Astrocyte (in vitro differentiated cells and primary cell): ENCODE measurements at regions not wholly inside any gene's neighbourhood (a gene's known extent, or its start where the extent isn't known, plus 50 kb on each side); places are given as distances from the start of the nearest gene placed in this dataset.
A peak's percentile ranks its signal among the peaks of the same experiment; 100 is the strongest.

ENCODE experiments used
- DNase-seq: peaks from one replicate; pipeline ENCODE4 v3.0.0-alpha.2; 2010; ENCODE audit warnings: low read depth
- FAIRE-seq: peaks from 2 replicates; lab custom pipeline; 2011; peaks lifted over from hg19 to GRCh38; lab: Jason Lieb, UNC
- H2AFZ ChIP-seq: 2 replicates; pipeline ENCODE4 v1.6.0; 2012; ENCODE audit warnings: low read depth, low read length, inconsistent platforms
- H3K27ac ChIP-seq: 2 replicates; pipeline ENCODE4 v1.5.1; 2011; ENCODE audit warnings: low read depth, low read length, inconsistent platforms
- H3K27me3 ChIP-seq: 2 replicates; pipeline ENCODE4 v1.6.0; 2011; ENCODE audit warnings: low read length, inconsistent platforms; ENCODE audit not compliant: insufficient read depth
- H3K36me3 ChIP-seq: 2 replicates; pipeline ENCODE4 v1.5.1; 2011; ENCODE audit warnings: low read length, inconsistent platforms; ENCODE audit not compliant: insufficient read depth
- H3K4me1 ChIP-seq: 2 replicates; pipeline ENCODE4 v1.5.1; 2011; ENCODE audit warnings: low read length, inconsistent platforms; ENCODE audit not compliant: insufficient read depth
- H3K4me2 ChIP-seq: 2 replicates; pipeline ENCODE4 v1.6.0; 2012; ENCODE audit warnings: low read length, inconsistent platforms
- H3K4me3 ChIP-seq: 2 replicates; pipeline ENCODE4 v1.5.1; 2011; ENCODE audit warnings: low read depth, mild to moderate bottlenecking, low read length, inconsistent platforms; ENCODE audit not compliant: insufficient read depth
- H3K79me2 ChIP-seq: 2 replicates; pipeline ENCODE4 v1.6.0; 2012; ENCODE audit warnings: mild to moderate bottlenecking, low read length, inconsistent platforms; ENCODE audit not compliant: insufficient read depth
- H3K9ac ChIP-seq: 2 replicates; pipeline ENCODE4 v1.6.0; 2012; ENCODE audit warnings: mild to moderate bottlenecking, low read length, inconsistent platforms
- H3K9me3 ChIP-seq: 2 replicates; pipeline ENCODE4 v1.5.1; 2012; ENCODE audit warnings: low read depth, mild to moderate bottlenecking, low read length, inconsistent platforms; ENCODE audit not compliant: insufficient read depth
- H4K20me1 ChIP-seq: 2 replicates; pipeline ENCODE4 v1.6.0; 2012; ENCODE audit warnings: low read length, inconsistent platforms; ENCODE audit not compliant: insufficient read depth
- H3K27ac Mint-ChIP-seq: one replicate; pipeline ENCODE4 v1.8.0; 2021; ENCODE audit warnings: mild to moderate bottlenecking, mixed read lengths; ENCODE audit not compliant: unreplicated experiment
- H3K27me3 Mint-ChIP-seq: one replicate; pipeline ENCODE4 v1.8.0; 2021; ENCODE audit warnings: low read depth, mixed read lengths; ENCODE audit not compliant: unreplicated experiment
- H3K36me3 Mint-ChIP-seq: one replicate; pipeline ENCODE4 v1.8.0; 2021; ENCODE audit warnings: low read depth, mixed read lengths; ENCODE audit not compliant: unreplicated experiment
- H3K4me1 Mint-ChIP-seq: one replicate; pipeline ENCODE4 v1.8.0; 2021; ENCODE audit warnings: low read depth, mixed read lengths; ENCODE audit not compliant: unreplicated experiment
- H3K4me3 Mint-ChIP-seq: one replicate; pipeline ENCODE4 v1.8.0; 2021; ENCODE audit warnings: mild to moderate bottlenecking, moderate library complexity, mixed read lengths; ENCODE audit not compliant: unreplicated experiment
- H3K9me3 Mint-ChIP-seq: one replicate; pipeline ENCODE4 v1.8.0; 2021; ENCODE audit warnings: mild to moderate bottlenecking, mixed read lengths; ENCODE audit not compliant: unreplicated experiment
- CTCF ChIP-seq: IDR thresholded peaks from 2 replicates; pipeline ENCODE4 v1.5.1; 2011; ENCODE audit warnings: low read depth, mild to moderate bottlenecking, inconsistent platforms, low read length, moderate library complexity; ENCODE audit not compliant: insufficient read depth
- EZH2 ChIP-seq: IDR thresholded peaks from 2 replicates; pipeline ENCODE4 v1.6.1; 2012; ENCODE audit warnings: mild to moderate bottlenecking, low read length, inconsistent platforms; ENCODE audit not compliant: insufficient read depth

GRCh38 chr14:49478784-49479183, 107.4 kb downstream of the RPS29 start:
- Histone ChIP-seq H3K4me3 (no peak overlapping the region), H3K79me2 (no peaks in the 10 kb centered on the region), H3K27me3 (no peaks in the 10 kb centered on the region), H2AFZ (no peak overlapping the region), H3K4me1 (no peaks in the 10 kb centered on the region), H3K9me3 (no peaks in the 10 kb centered on the region), H3K4me2 (no peak overlapping the region), H4K20me1 (no peaks in the 10 kb centered on the region), H3K36me3 (no peaks in the 10 kb centered on the region), H3K9ac (no peak overlapping the region), H3K27ac (no peak overlapping the region)
- H3K4me1 Mint-ChIP-seq = no peaks in the 10 kb centered on the region
- H3K27me3 Mint-ChIP-seq = no peaks in the 10 kb centered on the region
- H3K4me3 Mint-ChIP-seq = no peak overlapping the region
- TF ChIP-seq EZH2 = no peak
- TF ChIP-seq CTCF = no peak
- H3K27ac Mint-ChIP-seq = no peak overlapping the region
- FAIRE-seq (no peak), DNase-seq (no peak)
- H3K9me3 Mint-ChIP-seq = peaks cover 2% of the 10 kb centered on the region
- no peaks in the 10 kb centered on the region for H3K36me3 Mint-ChIP-seq

- Mint-ChIP-seq H3K36me3 (no peaks in the 10 kb centered on the region), H3K4me1 (no peaks in the 10 kb centered on the region), H3K9me3 (peaks cover 2% of the 10 kb centered on the region), H3K27me3 (no peaks in the 10 kb centered on the region), H3K4me3 (no peak overlapping the region), H3K27ac (no peak overlapping the region)
- H4K20me1 ChIP-seq = no peaks in the 10 kb centered on the region
- H3K27ac ChIP-seq = no peak overlapping the region
- H3K9ac ChIP-seq = no peak overlapping the region
- TF ChIP-seq EZH2 (no peak), CTCF (no peak)
- H3K79me2 ChIP-seq = no peaks in the 10 kb centered on the region
- DNase-seq (no peak), FAIRE-seq (no peak)
- H3K4me2 ChIP-seq = no peak overlapping the region
- H3K4me3 ChIP-seq = no peak overlapping the region
- no peaks in the 10 kb centered on the region for H3K36me3 ChIP-seq
- no peaks in the 10 kb centered on the region for H3K4me1 ChIP-seq
- H2AFZ ChIP-seq = no peak overlapping the region
- no peaks in the 10 kb centered on the region for H3K9me3 ChIP-seq
- no peaks in the 10 kb centered on the region for H3K27me3 ChIP-seq
These were observed 119.1 kb downstream of the RPS29 start for GRCh38 chr14:49467091-49467490.

GRCh38 chr14:49464885-49465284, 121.3 kb downstream of the RPS29 start:
- H3K27me3 Mint-ChIP-seq = no peaks in the 10 kb centered on the region
- Histone ChIP-seq H3K9me3 (no peaks in the 10 kb centered on the region), H3K27me3 (peaks cover 3% of the 10 kb centered on the region), H4K20me1 (no peaks in the 10 kb centered on the region), H3K36me3 (no peaks in the 10 kb centered on the region), H2AFZ (no peak overlapping the region), H3K4me2 (no peak overlapping the region), H3K27ac (no peak overlapping the region), H3K4me1 (no peaks in the 10 kb centered on the region), H3K4me3 (no peak overlapping the region), H3K79me2 (no peaks in the 10 kb centered on the region), H3K9ac (no peak overlapping the region)
- FAIRE-seq (no peak), DNase-seq (no peak)
- H3K4me3 Mint-ChIP-seq = no peak overlapping the region
- TF ChIP-seq EZH2 (no peak), CTCF (peak; percentile 11)
- H3K4me1 Mint-ChIP-seq = no peaks in the 10 kb centered on the region
- H3K36me3 Mint-ChIP-seq = no peaks in the 10 kb centered on the region
- H3K27ac Mint-ChIP-seq = no peak overlapping the region
- H3K9me3 Mint-ChIP-seq = peaks cover 2% of the 10 kb centered on the region
